ENCODE measurements at regions not wholly inside any gene's neighbourhood (a gene's known extent, or its start where the extent isn't known, plus 50 kb on each side); places are given as distances from the start of the nearest gene placed in this dataset.

- no peak overlapping the region for H3K4me3 ChIP-seq (ENCODE audit: low read depth, low read length)
- no peak for DNase-seq (ENCODE audit: low read depth)
- TF ChIP-seq, protein P1, sequence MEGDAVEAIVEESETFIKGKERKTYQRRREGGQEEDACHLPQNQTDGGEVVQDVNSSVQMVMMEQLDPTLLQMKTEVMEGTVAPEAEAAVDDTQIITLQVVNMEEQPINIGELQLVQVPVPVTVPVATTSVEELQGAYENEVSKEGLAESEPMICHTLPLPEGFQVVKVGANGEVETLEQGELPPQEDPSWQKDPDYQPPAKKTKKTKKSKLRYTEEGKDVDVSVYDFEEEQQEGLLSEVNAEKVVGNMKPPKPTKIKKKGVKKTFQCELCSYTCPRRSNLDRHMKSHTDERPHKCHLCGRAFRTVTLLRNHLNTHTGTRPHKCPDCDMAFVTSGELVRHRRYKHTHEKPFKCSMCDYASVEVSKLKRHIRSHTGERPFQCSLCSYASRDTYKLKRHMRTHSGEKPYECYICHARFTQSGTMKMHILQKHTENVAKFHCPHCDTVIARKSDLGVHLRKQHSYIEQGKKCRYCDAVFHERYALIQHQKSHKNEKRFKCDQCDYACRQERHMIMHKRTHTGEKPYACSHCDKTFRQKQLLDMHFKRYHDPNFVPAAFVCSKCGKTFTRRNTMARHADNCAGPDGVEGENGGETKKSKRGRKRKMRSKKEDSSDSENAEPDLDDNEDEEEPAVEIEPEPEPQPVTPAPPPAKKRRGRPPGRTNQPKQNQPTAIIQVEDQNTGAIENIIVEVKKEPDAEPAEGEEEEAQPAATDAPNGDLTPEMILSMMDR (conservative IDR thresholded peaks at IDR 0.05; ENCODE audit: low read depth, low read length): no peak
Measured at GRCh38 chr11:69409812-69410645, 71.4 kb upstream of the LINC01488 start.

- TF ChIP-seq, protein P1 (conservative IDR thresholded peaks at IDR 0.05; ENCODE audit: low read depth, low read length): no peak
- H3K4me3 ChIP-seq (ENCODE audit: low read depth, low read length): no peak overlapping the region
- no peak for DNase-seq (ENCODE audit: low read depth)
Measured at GRCh38 chr11:69411257-69411924, 70.1 kb upstream of the LINC01488 start.

- DNase-seq (ENCODE audit: low read depth): no peak
- H3K4me3 ChIP-seq (ENCODE audit: low read depth, low read length): no peak overlapping the region
- TF ChIP-seq, protein P1 (conservative IDR thresholded peaks at IDR 0.05; ENCODE audit: low read depth, low read length): no peak
Measured at GRCh38 chr11:69413015-69413801, 68.3 kb upstream of the LINC01488 start.

DNA sequence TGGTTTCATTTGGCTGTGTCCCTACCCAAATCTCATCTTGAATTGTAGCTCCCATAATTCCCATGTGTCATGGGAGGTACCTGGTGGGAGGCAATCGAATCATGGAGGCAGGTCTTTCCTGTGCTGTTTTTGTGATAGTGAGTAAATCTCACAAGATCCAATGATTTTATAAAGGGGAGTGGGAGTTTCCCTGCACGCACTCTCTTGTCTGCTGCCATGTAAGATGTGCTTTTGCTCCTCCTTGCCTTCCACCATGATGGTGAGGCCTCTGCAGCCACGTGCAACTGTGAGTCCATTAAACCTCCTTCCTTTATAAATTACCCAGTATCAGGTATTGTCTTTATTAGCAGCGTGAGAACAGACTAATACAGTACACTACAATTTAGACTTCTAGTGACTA, 67.5 kb upstream of the LINC01488 start:
- TF ChIP-seq, protein P1 (conservative IDR thresholded peaks at IDR 0.05; ENCODE audit: low read depth, low read length): no peak
- H3K4me3 ChIP-seq (ENCODE audit: low read depth, low read length): no peak overlapping the region
- DNase-seq (ENCODE audit: low read depth): no peak

DNA sequence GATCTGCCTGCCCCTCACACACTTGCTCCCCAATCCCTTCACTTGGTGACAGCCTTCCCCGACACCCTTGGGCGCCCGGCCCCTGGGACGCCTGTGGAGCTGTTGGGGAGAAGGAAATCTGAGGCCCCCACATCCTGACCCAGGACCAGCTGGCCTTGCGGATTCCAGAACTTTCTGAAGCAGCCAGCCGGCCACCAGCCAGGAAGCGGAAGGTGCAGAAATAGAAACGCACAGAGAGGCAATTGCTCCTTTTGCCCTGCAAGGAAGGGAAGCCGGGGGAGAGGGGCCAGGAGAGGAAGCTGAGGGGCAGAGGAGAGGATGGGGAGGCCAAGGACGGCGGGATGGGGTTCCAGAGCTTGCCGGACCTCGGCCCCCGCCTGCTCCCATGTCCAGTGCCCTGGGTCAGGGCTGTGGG, 66.7 kb upstream of the LINC01488 start:
- no peak for DNase-seq (ENCODE audit: low read depth)

DNA sequence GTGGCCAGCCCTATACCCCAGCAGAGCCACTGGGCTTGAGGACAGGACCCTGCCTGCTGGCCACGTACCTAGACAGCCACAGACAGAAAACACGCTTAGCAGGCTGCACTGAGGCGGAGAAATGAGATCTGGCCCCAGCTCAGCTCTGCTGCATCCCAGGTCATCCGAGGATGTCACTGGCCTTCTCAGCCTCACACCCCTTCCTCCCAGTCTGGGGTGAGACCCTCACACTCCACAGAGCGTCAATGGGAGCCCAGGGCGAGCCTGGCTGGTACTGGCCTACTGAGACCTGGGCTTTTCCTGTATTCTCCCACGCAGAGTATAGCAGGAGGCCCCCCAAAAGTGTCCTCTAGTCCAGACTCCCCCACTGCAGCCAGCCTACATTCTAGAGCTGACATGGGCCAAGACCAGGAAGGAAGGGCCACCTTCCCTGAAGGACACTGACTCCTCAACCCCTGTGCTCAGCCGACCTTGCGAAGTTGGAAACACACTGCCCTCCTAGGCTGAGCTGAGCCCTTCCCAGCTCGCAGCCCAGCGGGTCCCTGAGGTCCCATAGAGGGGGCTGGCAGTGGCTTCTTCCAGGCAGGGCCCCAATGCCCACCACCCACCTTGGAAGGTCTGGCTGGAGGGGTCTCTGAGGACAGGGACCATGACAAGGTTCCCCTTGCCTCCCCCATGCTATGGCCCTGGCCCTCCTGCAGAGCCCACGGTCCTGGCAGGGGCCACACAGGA, 65.9 kb upstream of the LINC01488 start:
- DNase-seq (ENCODE audit: low read depth): no peak
- TF ChIP-seq, protein P1 (conservative IDR thresholded peaks at IDR 0.05; ENCODE audit: low read depth, low read length): no peak
- H3K4me3 ChIP-seq (ENCODE audit: low read depth, low read length): no peak overlapping the region

More for the DNA sequence above, 66.7 kb upstream of the LINC01488 start:
- no peak overlapping the region for H3K4me3 ChIP-seq (ENCODE audit: low read depth, low read length)
- TF ChIP-seq, protein P1 (conservative IDR thresholded peaks at IDR 0.05; ENCODE audit: low read depth, low read length): no peak

All from epithelial cell of proximal tubule (primary cell).